Central memory CD4-positive, alpha-beta T cell (primary cell): ENCODE measurements at regions not wholly inside any gene's neighbourhood (a gene's known extent, or its start where the extent isn't known, plus 50 kb on each side); places are given as distances from the start of the nearest gene placed in this dataset.

Experiments used
- DNase-seq: peaks from one replicate; pipeline ENCODE4 v3.0.0; 2022

- no peak for DNase-seq
Measured at GRCh38 chr16:62596584-62596983, 560.3 kb upstream of the CDH8 start.

GRCh38 chr16:62596125-62596524 lies 559.9 kb upstream of the CDH8 start:
- DNase-seq: no peak

GRCh38 chr16:62586128-62586862 lies 550.1 kb upstream of the CDH8 start:
- DNase-seq: no peak

- DNase-seq: no peak
Measured at GRCh38 chr16:62585041-62585545, 548.9 kb upstream of the CDH8 start.

- DNase-seq: no peak
Measured at GRCh38 chr16:62583414-62583813, 547.2 kb upstream of the CDH8 start.

- no peak for DNase-seq
Measured at GRCh38 chr16:62573466-62573865, 537.2 kb upstream of the CDH8 start.

GRCh38 chr16:62568926-62569325 lies 532.7 kb upstream of the CDH8 start:
- DNase-seq: no peak

- no peak for DNase-seq
Measured at GRCh38 chr16:62565706-62566105, 529.5 kb upstream of the CDH8 start.

- DNase-seq: no peak
Measured at GRCh38 chr16:62564291-62564690, 528.1 kb upstream of the CDH8 start.

- DNase-seq: no peak
Measured at GRCh38 chr16:62562121-62562520, 525.9 kb upstream of the CDH8 start.

GRCh38 chr16:62549875-62550274 lies 513.6 kb upstream of the CDH8 start:
- no peak for DNase-seq

- no peak for DNase-seq
Measured at GRCh38 chr16:62548095-62548494, 511.9 kb upstream of the CDH8 start.

- no peak for DNase-seq
Measured at GRCh38 chr16:62546701-62547100, 510.5 kb upstream of the CDH8 start.

- no peak for DNase-seq
Measured at GRCh38 chr16:62545039-62545438, 508.8 kb upstream of the CDH8 start.

- no peak for DNase-seq
Measured at GRCh38 chr16:62543516-62543915, 507.3 kb upstream of the CDH8 start.

- no peak for DNase-seq
Measured at GRCh38 chr16:62539657-62540056, 503.4 kb upstream of the CDH8 start.

GRCh38 chr16:62530426-62530825 lies 494.2 kb upstream of the CDH8 start:
- no peak for DNase-seq

- DNase-seq: no peak
Measured at GRCh38 chr16:62516001-62516400, 479.8 kb upstream of the CDH8 start.

GRCh38 chr16:62503073-62503472 lies 466.8 kb upstream of the CDH8 start:
- DNase-seq: no peak

- DNase-seq: no peak
Measured at GRCh38 chr16:62478903-62479458, 442.7 kb upstream of the CDH8 start.

GRCh38 chr16:62477796-62478195 lies 441.6 kb upstream of the CDH8 start:
- DNase-seq: no peak

GRCh38 chr16:62475573-62475972 lies 439.3 kb upstream of the CDH8 start:
- no peak for DNase-seq

GRCh38 chr16:62462971-62463370 lies 426.7 kb upstream of the CDH8 start:
- DNase-seq: no peak

GRCh38 chr16:62450291-62450690 lies 414.1 kb upstream of the CDH8 start:
- no peak for DNase-seq

GRCh38 chr16:62445909-62446308 lies 409.7 kb upstream of the CDH8 start:
- no peak for DNase-seq
